ENCODE measurements at regions not wholly inside any gene's neighbourhood (a gene's known extent, or its start where the extent isn't known, plus 50 kb on each side); places are given as distances from the start of the nearest gene placed in this dataset.
"Not testable (repeated sequence)": the region's sequence is repeated elsewhere in the genome, so short reads cannot be mapped to it uniquely, and the experiment has no call there.

DNA sequence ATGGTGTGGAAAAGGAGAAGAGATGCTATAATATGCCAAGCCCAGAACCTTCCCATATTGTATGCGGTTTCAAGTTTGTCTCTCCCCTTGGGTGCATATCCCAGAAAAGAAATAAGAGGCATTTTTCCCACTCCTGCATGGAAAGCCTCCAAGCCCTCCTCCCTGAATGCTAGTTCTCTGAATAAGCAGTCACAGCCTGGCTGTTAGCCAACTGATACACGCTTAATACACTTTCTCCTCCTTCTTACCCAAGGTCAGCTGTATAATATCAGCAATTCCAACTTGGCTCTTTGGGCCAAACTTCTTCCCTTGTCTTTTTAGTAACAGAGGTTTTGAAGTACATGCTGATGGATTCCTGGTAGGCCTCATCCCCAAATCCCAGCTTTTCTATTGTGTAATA, 440.1 kb downstream of the EPHA7 start:
- DNase-seq, result no peak
- H3K27ac ChIP-seq, result no peak overlapping the region
- no peaks in the 10 kb centered on the region for H3K9me3 ChIP-seq
- H3K27me3 ChIP-seq, result no peaks in the 10 kb centered on the region
- TF ChIP-seq, protein P1, sequence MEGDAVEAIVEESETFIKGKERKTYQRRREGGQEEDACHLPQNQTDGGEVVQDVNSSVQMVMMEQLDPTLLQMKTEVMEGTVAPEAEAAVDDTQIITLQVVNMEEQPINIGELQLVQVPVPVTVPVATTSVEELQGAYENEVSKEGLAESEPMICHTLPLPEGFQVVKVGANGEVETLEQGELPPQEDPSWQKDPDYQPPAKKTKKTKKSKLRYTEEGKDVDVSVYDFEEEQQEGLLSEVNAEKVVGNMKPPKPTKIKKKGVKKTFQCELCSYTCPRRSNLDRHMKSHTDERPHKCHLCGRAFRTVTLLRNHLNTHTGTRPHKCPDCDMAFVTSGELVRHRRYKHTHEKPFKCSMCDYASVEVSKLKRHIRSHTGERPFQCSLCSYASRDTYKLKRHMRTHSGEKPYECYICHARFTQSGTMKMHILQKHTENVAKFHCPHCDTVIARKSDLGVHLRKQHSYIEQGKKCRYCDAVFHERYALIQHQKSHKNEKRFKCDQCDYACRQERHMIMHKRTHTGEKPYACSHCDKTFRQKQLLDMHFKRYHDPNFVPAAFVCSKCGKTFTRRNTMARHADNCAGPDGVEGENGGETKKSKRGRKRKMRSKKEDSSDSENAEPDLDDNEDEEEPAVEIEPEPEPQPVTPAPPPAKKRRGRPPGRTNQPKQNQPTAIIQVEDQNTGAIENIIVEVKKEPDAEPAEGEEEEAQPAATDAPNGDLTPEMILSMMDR (IDR thresholded peaks at IDR 0.05), result no peak
- no peaks in the 10 kb centered on the region for H3K36me3 ChIP-seq
- no peak for ATAC-seq
- H3K4me1 ChIP-seq, result no peaks in the 10 kb centered on the region
- H3K4me3 ChIP-seq, result no peak overlapping the region
- intact Hi-C loops (cut with DNase I), result no loop called here

DNA sequence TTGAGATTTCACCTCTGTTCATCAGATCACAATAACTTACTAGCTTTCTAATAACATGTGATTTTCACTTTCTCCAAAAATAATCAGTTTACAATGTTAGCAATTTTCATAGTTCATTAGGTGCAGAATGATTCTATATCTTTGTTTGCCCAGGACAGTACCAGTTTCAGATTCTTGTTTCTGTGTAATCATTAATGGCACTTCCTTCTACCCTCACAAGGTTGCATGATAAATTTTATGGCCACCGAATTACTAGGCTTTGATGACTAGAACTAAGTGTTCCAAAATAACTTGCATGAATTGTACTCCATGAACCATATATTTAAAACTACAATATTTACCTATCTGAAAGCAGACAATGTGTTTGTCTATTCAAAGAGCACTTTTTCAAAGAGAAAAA, 442.3 kb downstream of the EPHA7 start:
- Histone ChIP-seq H3K4me3 (no peak overlapping the region), H3K27me3 (no peaks in the 10 kb centered on the region), H3K4me1 (no peaks in the 10 kb centered on the region), H3K9me3 (no peaks in the 10 kb centered on the region), H3K27ac (no peak overlapping the region), H3K36me3 (no peaks in the 10 kb centered on the region)
- TF ChIP-seq, protein P1 (IDR thresholded peaks at IDR 0.05), result no peak
- ATAC-seq, result no peak
- intact Hi-C loops (cut with DNase I), result no loop called here
- no peak for DNase-seq

DNA sequence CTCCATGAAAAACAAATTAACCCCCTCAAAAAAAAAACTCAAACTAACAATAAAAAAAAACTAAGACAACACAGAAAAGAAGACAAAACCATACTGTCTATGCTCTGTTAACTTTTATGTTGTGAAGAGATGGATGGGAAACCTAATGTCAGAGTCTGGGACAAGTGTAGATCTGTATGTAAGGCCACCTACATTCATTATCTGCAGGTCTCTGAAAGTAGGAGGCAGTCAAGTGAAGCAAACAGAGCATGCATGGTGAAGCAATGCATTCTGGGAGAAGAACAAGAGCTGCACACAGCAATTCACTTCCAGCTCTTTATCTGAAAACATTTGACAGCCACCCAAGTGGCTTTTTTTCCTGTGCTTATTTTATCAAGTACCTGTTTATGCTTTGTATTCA, 452.0 kb downstream of the EPHA7 start:
- no peaks in the 10 kb centered on the region for H3K9me3 ChIP-seq
- H3K4me3 ChIP-seq, result no peak overlapping the region
- ATAC-seq (no peak), DNase-seq (no peak)
- intact Hi-C loops (cut with DNase I), result no loop called here
- no peaks in the 10 kb centered on the region for H3K4me1 ChIP-seq
- no peak overlapping the region for H3K27ac ChIP-seq
- TF ChIP-seq, protein P1 (IDR thresholded peaks at IDR 0.05), result no peak
- H3K27me3 ChIP-seq, result no peaks in the 10 kb centered on the region
- no peaks in the 10 kb centered on the region for H3K36me3 ChIP-seq

DNA sequence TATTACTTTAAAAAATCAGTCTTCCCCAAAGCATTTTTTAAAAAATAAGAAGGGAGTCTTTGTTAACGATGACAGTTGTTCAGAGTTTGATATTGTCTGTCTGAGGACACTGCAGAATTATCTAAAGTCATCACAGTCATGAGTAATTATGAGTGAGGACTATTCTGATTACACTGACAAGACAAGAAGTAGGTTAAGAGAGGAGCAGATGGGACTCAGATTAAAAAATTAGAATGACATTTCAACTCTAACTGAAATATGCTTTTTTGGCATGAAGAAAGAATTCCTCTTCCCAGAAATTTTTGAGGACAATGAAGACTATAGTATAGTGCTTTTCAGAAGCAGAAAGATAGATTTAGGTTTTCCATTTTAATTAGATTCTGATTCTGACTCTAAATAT, 456.5 kb downstream of the EPHA7 start:
- no peaks in the 10 kb centered on the region for H3K36me3 ChIP-seq
- DNase-seq (no peak), ATAC-seq (no peak)
- H3K4me3 ChIP-seq, result no peak overlapping the region
- H3K27ac ChIP-seq, result no peak overlapping the region
- no peaks in the 10 kb centered on the region for H3K27me3 ChIP-seq
- no peaks in the 10 kb centered on the region for H3K4me1 ChIP-seq
- TF ChIP-seq, protein P1 (IDR thresholded peaks at IDR 0.05), result no peak
- H3K9me3 ChIP-seq, result no peaks in the 10 kb centered on the region
- intact Hi-C loops (cut with DNase I), result no loop called here

- ATAC-seq; H3K4me3 ChIP-seq; DNase-seq; H3K4me1 ChIP-seq; H3K9me3 ChIP-seq; H3K27me3 ChIP-seq; H3K27ac ChIP-seq; intact Hi-C loops (cut with DNase I); H3K36me3 ChIP-seq: not testable (repeated sequence)
Observed at GRCh38 chr6:92952111-92952510, 467.2 kb downstream of the EPHA7 start.

- no peak for DNase-seq
- Histone ChIP-seq H3K27me3 (no peaks in the 10 kb centered on the region), H3K27ac (no peak overlapping the region), H3K4me1 (no peaks in the 10 kb centered on the region), H3K9me3 (no peaks in the 10 kb centered on the region), H3K36me3 (no peaks in the 10 kb centered on the region), H3K4me3 (no peak overlapping the region)
- TF ChIP-seq, protein P1 (IDR thresholded peaks at IDR 0.05), result no peak
- intact Hi-C loops (cut with DNase I), result no loop called here
- ATAC-seq, result no peak
Observed at GRCh38 chr6:92945799-92946198, 473.6 kb downstream of the EPHA7 start.

All from upper lobe of right lung (tissue), 1 donor.